ENCODE measurements at regions not wholly inside any gene's neighbourhood (a gene's known extent, or its start where the extent isn't known, plus 50 kb on each side); places are given as distances from the start of the nearest gene placed in this dataset.

DNA sequence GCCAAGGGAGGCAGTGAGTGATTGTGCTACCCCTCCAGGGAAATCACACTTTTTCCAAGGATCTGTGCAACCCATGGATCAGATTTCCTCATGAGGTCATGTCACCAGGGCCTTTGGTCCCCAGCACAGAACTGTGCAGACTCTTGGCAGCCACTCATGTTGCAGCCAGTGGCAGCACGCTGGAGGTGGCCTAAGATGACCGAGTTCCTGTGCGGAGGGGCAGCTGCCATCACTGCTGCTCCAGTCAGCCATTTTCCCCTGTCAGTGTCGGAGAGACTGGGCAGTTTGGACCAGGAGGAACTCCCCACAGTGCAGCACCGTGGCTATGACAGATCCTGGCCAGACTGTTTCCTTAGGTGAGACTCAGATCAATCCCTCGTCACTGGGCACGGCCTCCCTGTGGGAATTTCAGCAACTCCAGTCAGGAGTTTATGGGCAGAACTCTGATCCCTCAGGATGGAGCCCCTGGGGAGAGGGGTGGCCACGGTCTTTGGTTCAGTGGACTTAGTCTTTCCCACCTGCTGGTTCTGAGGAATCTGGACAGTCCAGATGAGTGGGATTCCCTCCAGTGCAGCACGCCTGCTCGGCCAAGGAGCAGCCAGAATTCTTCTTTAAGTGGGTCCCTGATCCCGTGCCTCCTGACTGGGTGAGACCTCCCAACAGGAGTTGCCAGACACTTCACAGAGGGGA lies 194.6 kb upstream of the CARD18 start:
- no peak for DNase-seq
- Histone ChIP-seq H3K4me3 (no peak overlapping the region), H3K27ac (no peak overlapping the region), H3K4me1 (replicated peaks in 1 of 2) (no peaks in the 10 kb centered on the region), H3K36me3 (replicated peaks in 1 of 2) (no peaks in the 10 kb centered on the region), H3K9me3 (replicated peaks in 1 of 3) (no peaks in the 10 kb centered on the region), H3K27me3 (no peaks in the 10 kb centered on the region)
- TF ChIP-seq, protein P1, sequence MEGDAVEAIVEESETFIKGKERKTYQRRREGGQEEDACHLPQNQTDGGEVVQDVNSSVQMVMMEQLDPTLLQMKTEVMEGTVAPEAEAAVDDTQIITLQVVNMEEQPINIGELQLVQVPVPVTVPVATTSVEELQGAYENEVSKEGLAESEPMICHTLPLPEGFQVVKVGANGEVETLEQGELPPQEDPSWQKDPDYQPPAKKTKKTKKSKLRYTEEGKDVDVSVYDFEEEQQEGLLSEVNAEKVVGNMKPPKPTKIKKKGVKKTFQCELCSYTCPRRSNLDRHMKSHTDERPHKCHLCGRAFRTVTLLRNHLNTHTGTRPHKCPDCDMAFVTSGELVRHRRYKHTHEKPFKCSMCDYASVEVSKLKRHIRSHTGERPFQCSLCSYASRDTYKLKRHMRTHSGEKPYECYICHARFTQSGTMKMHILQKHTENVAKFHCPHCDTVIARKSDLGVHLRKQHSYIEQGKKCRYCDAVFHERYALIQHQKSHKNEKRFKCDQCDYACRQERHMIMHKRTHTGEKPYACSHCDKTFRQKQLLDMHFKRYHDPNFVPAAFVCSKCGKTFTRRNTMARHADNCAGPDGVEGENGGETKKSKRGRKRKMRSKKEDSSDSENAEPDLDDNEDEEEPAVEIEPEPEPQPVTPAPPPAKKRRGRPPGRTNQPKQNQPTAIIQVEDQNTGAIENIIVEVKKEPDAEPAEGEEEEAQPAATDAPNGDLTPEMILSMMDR (IDR thresholded peaks at IDR 0.05) = no peak
- TF ChIP-seq POLR2A (IDR thresholded peaks at IDR 0.05) = no peak
- 76 to 95% (median 81%) methylated on average over 7 to 11 of the region's 11 CpGs for WGBS, 4 donors
- intact Hi-C loops (cut with DNase I) = no loop called here

DNA sequence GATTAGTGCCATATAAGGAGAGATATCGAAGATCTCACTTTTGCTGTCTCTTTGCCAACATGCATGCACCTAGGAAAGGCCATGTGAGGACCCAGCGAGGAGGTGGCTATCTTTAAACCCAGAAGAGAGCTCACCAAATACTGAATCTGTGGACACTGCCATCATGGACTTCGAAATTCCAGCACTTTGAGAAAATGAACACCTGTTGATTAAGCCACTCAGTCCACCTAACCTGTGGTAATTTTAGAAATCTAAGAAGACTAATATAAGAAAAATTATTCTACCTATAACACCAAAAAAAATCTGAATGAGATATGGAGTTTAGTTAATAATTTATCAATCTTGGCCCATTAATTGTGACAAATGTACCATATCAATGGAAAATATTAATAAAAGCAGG lies 193.6 kb upstream of the CARD18 start:
- Histone ChIP-seq H3K4me3 (no peak overlapping the region), H3K27ac (no peak overlapping the region), H3K27me3 (no peaks in the 10 kb centered on the region), H3K4me1 (replicated peaks in 1 of 2) (no peaks in the 10 kb centered on the region), H3K36me3 (replicated peaks in 1 of 2) (no peaks in the 10 kb centered on the region), H3K9me3 (replicated peaks in 1 of 3) (no peaks in the 10 kb centered on the region)
- WGBS, 4 donors = 79 to 88% (median 80%) methylated on average over 3 of the region's 3 CpGs
- TF ChIP-seq, protein P1 (IDR thresholded peaks at IDR 0.05) = no peak
- intact Hi-C loops (cut with DNase I) = no loop called here
- no peak for DNase-seq

DNA sequence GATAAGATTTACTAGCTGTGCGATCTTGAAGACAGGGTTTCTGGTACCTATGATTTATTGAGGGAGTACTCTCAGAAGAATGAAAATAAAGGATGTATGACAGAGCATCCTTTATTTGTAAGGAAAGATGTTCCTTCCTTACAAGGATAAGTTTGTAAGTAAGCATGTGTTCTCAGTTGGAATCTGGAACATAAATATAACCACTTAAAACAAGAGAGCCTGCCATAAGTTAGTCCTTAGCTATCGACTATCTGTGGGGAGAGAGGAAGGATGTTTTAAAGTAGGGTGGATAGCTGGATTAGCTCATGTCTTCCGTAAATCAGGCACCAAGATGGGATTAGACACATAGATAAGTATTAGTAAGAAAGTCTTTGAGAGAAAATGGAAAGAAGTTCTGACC lies 192.6 kb upstream of the CARD18 start:
- intact Hi-C loops (cut with DNase I) = no loop called here
- 50 to 56% (median 52%) methylated on average over 3 of the region's 3 CpGs for WGBS, 4 donors
- Histone ChIP-seq H3K9me3 (replicated peaks in 1 of 3) (no peaks in the 10 kb centered on the region), H3K36me3 (replicated peaks in 1 of 2) (no peaks in the 10 kb centered on the region), H3K27me3 (no peaks in the 10 kb centered on the region), H3K4me1 (replicated peaks in 1 of 2) (no peaks in the 10 kb centered on the region), H3K27ac (no peak overlapping the region), H3K4me3 (no peak overlapping the region)
- TF ChIP-seq, protein P1 (IDR thresholded peaks at IDR 0.05) = no peak
- no peak for TF ChIP-seq POLR2A (IDR thresholded peaks at IDR 0.05)
- DNase-seq = no peak

DNA sequence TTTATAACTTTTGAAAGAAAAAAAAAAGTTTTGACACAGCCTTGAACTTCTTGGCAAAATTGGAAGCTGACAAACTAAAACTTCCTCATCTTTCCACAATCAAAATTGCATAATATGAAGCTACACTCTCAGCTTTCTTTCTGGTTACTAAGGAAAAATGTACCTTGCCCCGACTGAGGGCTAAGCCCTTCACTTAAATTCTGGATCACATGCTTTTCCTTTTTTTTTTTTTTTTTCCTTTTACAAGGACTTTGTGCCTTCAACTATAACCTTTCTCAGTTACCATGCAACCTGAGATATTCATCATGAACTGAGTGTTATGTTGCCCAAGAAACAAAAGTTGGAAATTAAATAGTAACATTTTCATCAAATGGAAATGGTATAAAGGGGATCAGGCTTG lies 188.5 kb upstream of the CARD18 start:
- H3K27ac ChIP-seq = no peak overlapping the region
- H3K36me3 ChIP-seq (replicated peaks in 1 of 2) = no peaks in the 10 kb centered on the region
- DNase-seq = no peak
- H3K4me1 ChIP-seq (replicated peaks in 1 of 2) = no peaks in the 10 kb centered on the region
- TF ChIP-seq, protein P1 (IDR thresholded peaks at IDR 0.05) = no peak
- no peak for TF ChIP-seq POLR2A (IDR thresholded peaks at IDR 0.05)
- H3K27me3 ChIP-seq = no peaks in the 10 kb centered on the region
- H3K9me3 ChIP-seq (replicated peaks in 1 of 3) = no peaks in the 10 kb centered on the region
- WGBS, 4 donors = 59 to 69% (median 66%) methylated on average over 1 of the region's 1 CpG
- H3K4me3 ChIP-seq = no peak overlapping the region
- intact Hi-C loops (cut with DNase I) = no loop called here
